NB4 (cell line): ENCODE measurements at regions not wholly inside any gene's neighbourhood (a gene's known extent, or its start where the extent isn't known, plus 50 kb on each side); places are given as distances from the start of the nearest gene placed in this dataset.
A peak's percentile ranks its signal among the peaks of the same experiment; 100 is the strongest.

Experiments used
- DNase-seq: peaks from one replicate; pipeline ENCODE4 v3.0.0; 2010; ENCODE audit warnings: low read depth
- H3K4me3 ChIP-seq: one replicate; pipeline ENCODE4 v1.5.1; 2011; ENCODE audit warnings: mild to moderate bottlenecking, low read depth, low read length, moderate library complexity
- CTCF ChIP-seq: IDR thresholded peaks from one replicate; pipeline ENCODE4 v1.5.1; 2012; ENCODE audit warnings: low read depth, low read length
- MAX ChIP-seq: IDR thresholded peaks from 2 replicates; pipeline ENCODE4 v1.6.1; 2011; ENCODE audit warnings: low read depth, low read length
- MYC ChIP-seq: IDR thresholded peaks from 2 replicates; pipeline ENCODE4 v1.6.1; 2011; ENCODE audit warnings: low read depth, low read length
- POLR2A ChIP-seq: IDR thresholded peaks from 2 replicates; pipeline ENCODE4 v1.6.1; 2011; ENCODE audit warnings: mild to moderate bottlenecking; ENCODE audit not compliant: insufficient read length; ENCODE audit errors: extremely low read depth

- H3K4me3 ChIP-seq, result no peak overlapping the region
- TF ChIP-seq CTCF (no peak), MYC (no peak), POLR2A (no peak), MAX (no peak)
- no peak for DNase-seq
Measured at GRCh38 chr19:29325241-29325975, 112.5 kb upstream of the UQCRFS1 start.

GRCh38 chr19:29326351-29326750 lies 113.4 kb upstream of the UQCRFS1 start:
- TF ChIP-seq MAX (no peak), MYC (no peak), CTCF (no peak), POLR2A (no peak)
- H3K4me3 ChIP-seq, result no peak overlapping the region
- peak; percentile 5 for DNase-seq

- no peak for TF ChIP-seq POLR2A
- TF ChIP-seq CTCF, result no peak
- no peak for TF ChIP-seq MYC
- no peak for TF ChIP-seq MAX
- no peak for DNase-seq
- no peak overlapping the region for H3K4me3 ChIP-seq
Measured at GRCh38 chr19:29326849-29327840, 114.2 kb upstream of the UQCRFS1 start.

- DNase-seq, result no peak
- no peak for TF ChIP-seq POLR2A
- TF ChIP-seq MAX, result no peak
- no peak for TF ChIP-seq MYC
- no peak for TF ChIP-seq CTCF
- H3K4me3 ChIP-seq, result no peak overlapping the region
Measured at GRCh38 chr19:29328586-29328985, 115.6 kb upstream of the UQCRFS1 start.

GRCh38 chr19:29329460-29330134 lies 116.6 kb upstream of the UQCRFS1 start:
- H3K4me3 ChIP-seq, result no peak overlapping the region
- peak; percentile 64 for DNase-seq
- peak; percentile 56; the same call in 1 of the 2 replicates for TF ChIP-seq MAX
- no peak for TF ChIP-seq CTCF
